Esophagus muscularis mucosa (tissue), 4 donors: ENCODE measurements at regions not wholly inside any gene's neighbourhood (a gene's known extent, or its start where the extent isn't known, plus 50 kb on each side); places are given as distances from the start of the nearest gene placed in this dataset.

Experiments used
- EP300 ChIP-seq: sonication (generic); formaldehyde crosslinking; IDR thresholded peaks from one replicate; pipeline ENCODE4 v1.6.1; 2017; ENCODE audit warnings: antibody characterized with exemption
- POLR2A ChIP-seq: fragments of 450-650 bp; IDR thresholded peaks from one replicate; pipeline ENCODE4 v1.6.1; 2017; ENCODE audit warnings: antibody characterized with exemption, moderate library complexity, mild to moderate bottlenecking, low read depth
- TF ChIP-seq, protein P1 (sequence below), 3 experiments: fragments of 200-600 bp in 2 of 3; fragments of 450-650 bp in 1 of 3; sonication (generic) in 2 of 3; IDR thresholded peaks; one replicate each; pipeline ENCODE4 v1.5.1; 2017 to 2019; ENCODE audit warnings: antibody characterized with exemption in 3 of 3, mild to moderate bottlenecking in 2 of 3, moderate library complexity in 1 of 3

DNA sequence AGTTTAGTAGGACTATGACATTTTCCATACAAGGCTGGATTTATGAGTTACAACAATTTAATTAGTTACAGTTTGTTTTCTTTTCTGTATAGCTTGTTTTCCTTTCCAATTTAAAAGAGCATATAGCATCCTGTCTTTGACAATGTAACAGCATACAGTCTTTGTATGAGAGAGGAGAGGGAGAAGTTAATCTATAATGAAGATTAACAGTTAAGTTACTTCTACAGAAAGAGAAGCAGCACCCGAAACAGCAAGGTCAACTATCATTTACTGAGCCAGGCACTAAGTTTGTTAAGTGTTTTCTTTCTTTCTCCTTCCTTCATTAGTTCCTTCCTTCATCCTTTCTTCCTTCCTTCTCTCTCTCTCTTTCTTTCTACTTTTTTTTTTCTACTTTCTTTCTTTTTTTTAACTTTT, 52.3 kb upstream of the RAB4A start:
- TF ChIP-seq, protein P1, sequence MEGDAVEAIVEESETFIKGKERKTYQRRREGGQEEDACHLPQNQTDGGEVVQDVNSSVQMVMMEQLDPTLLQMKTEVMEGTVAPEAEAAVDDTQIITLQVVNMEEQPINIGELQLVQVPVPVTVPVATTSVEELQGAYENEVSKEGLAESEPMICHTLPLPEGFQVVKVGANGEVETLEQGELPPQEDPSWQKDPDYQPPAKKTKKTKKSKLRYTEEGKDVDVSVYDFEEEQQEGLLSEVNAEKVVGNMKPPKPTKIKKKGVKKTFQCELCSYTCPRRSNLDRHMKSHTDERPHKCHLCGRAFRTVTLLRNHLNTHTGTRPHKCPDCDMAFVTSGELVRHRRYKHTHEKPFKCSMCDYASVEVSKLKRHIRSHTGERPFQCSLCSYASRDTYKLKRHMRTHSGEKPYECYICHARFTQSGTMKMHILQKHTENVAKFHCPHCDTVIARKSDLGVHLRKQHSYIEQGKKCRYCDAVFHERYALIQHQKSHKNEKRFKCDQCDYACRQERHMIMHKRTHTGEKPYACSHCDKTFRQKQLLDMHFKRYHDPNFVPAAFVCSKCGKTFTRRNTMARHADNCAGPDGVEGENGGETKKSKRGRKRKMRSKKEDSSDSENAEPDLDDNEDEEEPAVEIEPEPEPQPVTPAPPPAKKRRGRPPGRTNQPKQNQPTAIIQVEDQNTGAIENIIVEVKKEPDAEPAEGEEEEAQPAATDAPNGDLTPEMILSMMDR (IDR thresholded peaks at IDR 0.05), result no peak
- TF ChIP-seq POLR2A, result no peak
- TF ChIP-seq EP300, result no peak
